H9 (cell line): ENCODE measurements at regions not wholly inside any gene's neighbourhood (a gene's known extent, or its start where the extent isn't known, plus 50 kb on each side); places are given as distances from the start of the nearest gene placed in this dataset.

Experiments
- DNase-seq: peaks from one replicate; pipeline ENCODE4 v3.0.0-alpha.2; 2017
- H2AFZ ChIP-seq: one replicate; pipeline ENCODE4 v1.6.1; 2013; ENCODE audit warnings: mild to moderate bottlenecking, low read length, control low read depth, moderate library complexity
- H2AK5ac ChIP-seq: 2 replicates; pipeline ENCODE4 v1.6.1; 2013; ENCODE audit warnings: low read length, control low read depth, mixed read lengths; ENCODE audit not compliant: insufficient read length
- H2BK120ac ChIP-seq: one replicate; pipeline ENCODE4 v1.6.1; 2013; ENCODE audit warnings: low read depth, mild to moderate bottlenecking, low read length, control low read depth, inconsistent platforms; ENCODE audit not compliant: poor library complexity, severe bottlenecking
- H2BK12ac ChIP-seq: 2 replicates; pipeline ENCODE4 v1.6.1; 2013; ENCODE audit warnings: low read length, control low read depth, mixed read lengths, low read depth; ENCODE audit not compliant: insufficient read length
- H2BK15ac ChIP-seq: 2 replicates; pipeline ENCODE4 v1.6.1; 2013; ENCODE audit warnings: low read depth, low read length, control low read depth
- H2BK20ac ChIP-seq: one replicate; pipeline ENCODE4 v1.6.1; 2013; ENCODE audit warnings: low read depth, mild to moderate bottlenecking, low read length, control low read depth, inconsistent platforms; ENCODE audit not compliant: poor library complexity, severe bottlenecking
- H2BK5ac ChIP-seq: 2 replicates; pipeline ENCODE4 v1.6.1; 2013; ENCODE audit warnings: low read length, control low read depth, mixed read lengths; ENCODE audit not compliant: insufficient read length
- H3K14ac ChIP-seq: 2 replicates; pipeline ENCODE4 v1.6.1; 2013; ENCODE audit warnings: low read length, control low read depth; ENCODE audit not compliant: insufficient read depth
- H3K18ac ChIP-seq: 2 replicates; pipeline ENCODE4 v1.6.1; 2013; ENCODE audit warnings: low read depth, mild to moderate bottlenecking, mixed read lengths, low read length, control low read depth; ENCODE audit not compliant: insufficient read length
- H3K23ac ChIP-seq: 2 replicates; pipeline ENCODE4 v1.6.1; 2013; ENCODE audit warnings: low read length, control low read depth, mixed read lengths, low read depth; ENCODE audit not compliant: insufficient read length
- H3K23me2 ChIP-seq: 2 replicates; pipeline ENCODE4 v1.6.1; 2013; ENCODE audit warnings: low read depth, mild to moderate bottlenecking, mixed read lengths, low read length, control low read depth; ENCODE audit not compliant: insufficient read length, poor library complexity, severe bottlenecking
- H3K27ac ChIP-seq: 2 replicates; pipeline ENCODE4 v1.5.1; 2013; ENCODE audit warnings: low read length, control low read depth, mixed read lengths, low read depth; ENCODE audit not compliant: insufficient read length
- H3K27me3 ChIP-seq: 2 replicates; pipeline ENCODE4 v1.6.1; 2013; ENCODE audit warnings: low read length, control low read depth, inconsistent platforms; ENCODE audit not compliant: insufficient read depth
- H3K4ac ChIP-seq: 2 replicates; pipeline ENCODE4 v1.6.1; 2013; ENCODE audit warnings: low read depth, mild to moderate bottlenecking, control low read depth, inconsistent platforms, low read length, moderate library complexity
- H3K4me1 ChIP-seq: 2 replicates; pipeline ENCODE4 v1.6.1; 2013; ENCODE audit warnings: low read length, control low read depth, inconsistent platforms; ENCODE audit not compliant: insufficient read depth
- H3K4me2 ChIP-seq: 2 replicates; pipeline ENCODE4 v1.6.1; 2013; ENCODE audit warnings: low read length, control low read depth, mixed read lengths; ENCODE audit not compliant: insufficient read length, insufficient read depth
- H3K56ac ChIP-seq: 2 replicates; pipeline ENCODE4 v1.6.1; 2013; ENCODE audit warnings: low read depth, mild to moderate bottlenecking, mixed read lengths, low read length, control low read depth; ENCODE audit not compliant: insufficient read length
- H3K79me1 ChIP-seq: 2 replicates; pipeline ENCODE4 v1.6.1; 2013; ENCODE audit warnings: low read depth, mild to moderate bottlenecking, moderate library complexity, low read length, control low read depth, inconsistent platforms; ENCODE audit not compliant: insufficient read depth, poor library complexity, severe bottlenecking
- H3K79me2 ChIP-seq: 2 replicates; pipeline ENCODE4 v1.6.1; 2013; ENCODE audit warnings: low read length, control low read depth, inconsistent platforms; ENCODE audit not compliant: insufficient read depth
- H3K9ac ChIP-seq: 2 replicates; pipeline ENCODE4 v1.6.1; 2013; ENCODE audit warnings: low read length, control low read depth, mixed read lengths; ENCODE audit not compliant: insufficient read length; ENCODE audit errors: extremely low read depth
- H3K9me3 ChIP-seq: one replicate; pipeline ENCODE4 v1.6.1; 2013; ENCODE audit warnings: low read depth, low read length, inconsistent platforms; ENCODE audit not compliant: control insufficient read depth
- H3T11ph ChIP-seq: one replicate; pipeline ENCODE4 v1.6.1; 2013; ENCODE audit warnings: mild to moderate bottlenecking, low read length, control low read depth, inconsistent platforms
- H4K20me1 ChIP-seq: one replicate; pipeline ENCODE4 v1.6.1; 2013; ENCODE audit not compliant: control insufficient read depth, insufficient read length, insufficient read depth
- H4K5ac ChIP-seq: 2 replicates; pipeline ENCODE4 v1.6.1; 2013; ENCODE audit warnings: low read depth, mild to moderate bottlenecking, mixed read lengths, low read length, control low read depth; ENCODE audit not compliant: insufficient read length
- H4K8ac ChIP-seq: replicated peaks from 2 replicates; pipeline ENCODE4 v1.6.1; 2013; ENCODE audit warnings: low read length, control low read depth, mixed read lengths, low read depth; ENCODE audit not compliant: insufficient read length
- H4K91ac ChIP-seq: 2 replicates; pipeline ENCODE4 v1.6.1; 2013; ENCODE audit warnings: low read depth, mild to moderate bottlenecking, moderate library complexity, mixed read lengths, low read length, control low read depth; ENCODE audit not compliant: insufficient read length
- H3K27ac Mint-ChIP-seq, 3 experiments: 2 replicates in 2 of 3; 3 replicates in 1 of 3; pipeline ENCODE4 v1.8.0; 2020 to 2021; ENCODE audit warnings: mixed read lengths in 3 of 3, mild to moderate bottlenecking in 1 of 3, moderate library complexity in 1 of 3
- H3K27me3 Mint-ChIP-seq: 2 replicates; pipeline ENCODE4 v1.8.0; 2021; ENCODE audit warnings: low read depth, mild to moderate bottlenecking, moderate library complexity, mixed read lengths
- H3K36me3 Mint-ChIP-seq, 3 experiments: 2 replicates in 2 of 3; 3 replicates in 1 of 3; pipeline ENCODE4 v1.8.0; 2020 to 2021; ENCODE audit warnings: low read depth in 3 of 3, mixed read lengths in 3 of 3; ENCODE audit not compliant: insufficient read depth in 1 of 3
- H3K4me1 Mint-ChIP-seq, 2 experiments: 2 replicates each; pipeline ENCODE4 v1.8.0; 2020; ENCODE audit warnings: mixed read lengths in 2 of 2
- H3K4me3 Mint-ChIP-seq, 2 experiments: 2 replicates in 1 of 2; 3 replicates in 1 of 2; pipeline ENCODE4 v1.8.0; 2020 to 2021; ENCODE audit warnings: mild to moderate bottlenecking in 2 of 2, mixed read lengths in 2 of 2, moderate library complexity in 1 of 2
- H3K9me3 Mint-ChIP-seq, 2 experiments: 2 replicates in 1 of 2; 3 replicates in 1 of 2; pipeline ENCODE4 v1.8.0; 2020; ENCODE audit warnings: mild to moderate bottlenecking in 2 of 2, mixed read lengths in 2 of 2, moderate library complexity in 1 of 2
- WGBS: extraction: QIAGEN DNeasy Blood & Tissue Kit; methylation state at CpG from one replicate; pipeline ENCODE4 v1.1.7; 2013; ENCODE audit warnings: missing lambda C conversion rate, low lambda C conversion rate, mixed read lengths; ENCODE audit not compliant: insufficient read length; ENCODE audit errors: extremely low coverage; 5-methylcytosine and 5-hydroxymethylcytosine counted together
- TF ChIP-seq, protein P1 (sequence below): fragments of 200-600 bp; sonication (generic); conservative IDR thresholded peaks from 3 replicates; pipeline ENCODE4 v1.8.0; 2021; ENCODE audit warnings: antibody characterized with exemption, mild to moderate bottlenecking

GRCh38 chr11:45063669-45064068 lies 82.8 kb upstream of the PRDM11 start:
- no peak for DNase-seq
- Histone ChIP-seq H3K27me3 (no peaks in the 10 kb centered on the region), H3K14ac (no peak overlapping the region), H3K4ac (no peak overlapping the region), H4K20me1 (no peaks in the 10 kb centered on the region), H3K56ac (no peak overlapping the region), H3K79me2 (no peaks in the 10 kb centered on the region), H3K9me3 (no peaks in the 10 kb centered on the region), H3K27ac (no peak overlapping the region), H4K91ac (no peak overlapping the region), H3K4me1 (no peaks in the 10 kb centered on the region), H2AK5ac (no peak overlapping the region), H3T11ph (no peak overlapping the region), H3K4me2 (no peak overlapping the region), H2AFZ (no peak overlapping the region), H2BK5ac (no peak overlapping the region), H3K9ac (no peak overlapping the region), H2BK120ac (no peak overlapping the region), H3K23me2 (no peaks in the 10 kb centered on the region), H2BK12ac (no peak overlapping the region), H3K79me1 (no peaks in the 10 kb centered on the region), H3K18ac (no peak overlapping the region), H3K23ac (no peak overlapping the region), H4K5ac (no peak overlapping the region), H4K8ac (no peak overlapping the region), H2BK20ac (no peak overlapping the region), H2BK15ac (no peak overlapping the region)
- peaks cover 5 to 28% (median 13%) of the 10 kb centered on the region in 3 experiments; a peak in 6 of 7 replicates for H3K36me3 Mint-ChIP-seq
- no CpG with 5 or more reads among the region's 1 CpG for WGBS
- H3K27me3 Mint-ChIP-seq, result no peaks in the 10 kb centered on the region
- peaks cover 23 to 26% of the 10 kb centered on the region in 2 experiments for H3K9me3 Mint-ChIP-seq
- H3K4me3 Mint-ChIP-seq, result no peak overlapping the region
- H3K4me1 Mint-ChIP-seq, result peaks cover 5 to 7% of the 10 kb centered on the region in 2 experiments; a peak in 3 of 4 replicates
- H3K27ac Mint-ChIP-seq, result no peak overlapping the region
- TF ChIP-seq, protein P1, sequence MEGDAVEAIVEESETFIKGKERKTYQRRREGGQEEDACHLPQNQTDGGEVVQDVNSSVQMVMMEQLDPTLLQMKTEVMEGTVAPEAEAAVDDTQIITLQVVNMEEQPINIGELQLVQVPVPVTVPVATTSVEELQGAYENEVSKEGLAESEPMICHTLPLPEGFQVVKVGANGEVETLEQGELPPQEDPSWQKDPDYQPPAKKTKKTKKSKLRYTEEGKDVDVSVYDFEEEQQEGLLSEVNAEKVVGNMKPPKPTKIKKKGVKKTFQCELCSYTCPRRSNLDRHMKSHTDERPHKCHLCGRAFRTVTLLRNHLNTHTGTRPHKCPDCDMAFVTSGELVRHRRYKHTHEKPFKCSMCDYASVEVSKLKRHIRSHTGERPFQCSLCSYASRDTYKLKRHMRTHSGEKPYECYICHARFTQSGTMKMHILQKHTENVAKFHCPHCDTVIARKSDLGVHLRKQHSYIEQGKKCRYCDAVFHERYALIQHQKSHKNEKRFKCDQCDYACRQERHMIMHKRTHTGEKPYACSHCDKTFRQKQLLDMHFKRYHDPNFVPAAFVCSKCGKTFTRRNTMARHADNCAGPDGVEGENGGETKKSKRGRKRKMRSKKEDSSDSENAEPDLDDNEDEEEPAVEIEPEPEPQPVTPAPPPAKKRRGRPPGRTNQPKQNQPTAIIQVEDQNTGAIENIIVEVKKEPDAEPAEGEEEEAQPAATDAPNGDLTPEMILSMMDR, result no peak
